Muscle of leg (tissue), 3 donors: ENCODE measurements at regions not wholly inside any gene's neighbourhood (a gene's known extent, or its start where the extent isn't known, plus 50 kb on each side); places are given as distances from the start of the nearest gene placed in this dataset.

Source experiments
- DNase-seq: peaks from one replicate; pipeline ENCODE4 v3.0.0; 2013
- H3K27ac ChIP-seq: one replicate; pipeline ENCODE4 v1.5.1; 2013; ENCODE audit warnings: mild to moderate bottlenecking, low read length, control low read depth
- H3K27me3 ChIP-seq: one replicate; pipeline ENCODE4 v1.6.1; 2013; ENCODE audit warnings: low read length; ENCODE audit not compliant: control insufficient read depth, insufficient read depth
- H3K36me3 ChIP-seq: one replicate; pipeline ENCODE4 v1.6.1; 2013; ENCODE audit warnings: low read length; ENCODE audit not compliant: control insufficient read depth, insufficient read depth
- H3K4me1 ChIP-seq: one replicate; pipeline ENCODE4 v1.6.1; 2013; ENCODE audit warnings: low read length; ENCODE audit not compliant: control insufficient read depth, insufficient read depth
- H3K4me3 ChIP-seq: one replicate; pipeline ENCODE4 v1.5.1; 2013; ENCODE audit warnings: low read length, control low read depth
- H3K9me3 ChIP-seq: replicated peaks from 2 replicates; pipeline ENCODE4 v1.6.1; 2013; ENCODE audit warnings: low read depth, low read length; ENCODE audit not compliant: control insufficient read depth
- WGBS: methylation state at CpG from one replicate; pipeline ENCODE4 v1.1.5; 2013; ENCODE audit warnings: missing lambda C conversion rate; ENCODE audit not compliant: insufficient coverage; 5-methylcytosine and 5-hydroxymethylcytosine counted together

- Histone ChIP-seq H3K4me1 (no peaks in the 10 kb centered on the region), H3K9me3 (no peaks in the 10 kb centered on the region), H3K4me3 (no peak overlapping the region), H3K27ac (no peak overlapping the region), H3K36me3 (no peaks in the 10 kb centered on the region), H3K27me3 (no peaks in the 10 kb centered on the region)
- no CpG with 5 or more reads among the region's 2 CpGs for WGBS
- no peak for DNase-seq
Measured at GRCh38 chr13:70729369-70729768, 621.1 kb upstream of the KLHL1 start.

GRCh38 chr13:70723732-70724131 lies 615.5 kb upstream of the KLHL1 start:
- DNase-seq, result peak; percentile 54
- H3K4me3 ChIP-seq, result no peak overlapping the region
- no peaks in the 10 kb centered on the region for H3K4me1 ChIP-seq
- H3K27me3 ChIP-seq, result no peaks in the 10 kb centered on the region
- H3K27ac ChIP-seq, result no peak overlapping the region
- H3K9me3 ChIP-seq, result no peaks in the 10 kb centered on the region
- WGBS, result no CpG with 5 or more reads among the region's 1 CpG
- H3K36me3 ChIP-seq, result no peaks in the 10 kb centered on the region

- no peaks in the 10 kb centered on the region for H3K4me1 ChIP-seq
- H3K9me3 ChIP-seq, result no peaks in the 10 kb centered on the region
- no peaks in the 10 kb centered on the region for H3K36me3 ChIP-seq
- no CpG with 5 or more reads among the region's 1 CpG for whole genome bisulfite sequencing
- DNase-seq, result peak; percentile 66
- no peak overlapping the region for H3K27ac ChIP-seq
- no peaks in the 10 kb centered on the region for H3K27me3 ChIP-seq
- H3K4me3 ChIP-seq, result no peak overlapping the region
Measured at GRCh38 chr13:70720386-70720785, 612.1 kb upstream of the KLHL1 start.

GRCh38 chr13:70714993-70715392 lies 606.7 kb upstream of the KLHL1 start:
- H3K27me3 ChIP-seq, result no peaks in the 10 kb centered on the region
- peaks cover 3% of the 10 kb centered on the region for H3K9me3 ChIP-seq
- H3K4me3 ChIP-seq, result no peak overlapping the region
- WGBS, result no CpG with 5 or more reads among the region's 1 CpG
- no peak for DNase-seq
- H3K36me3 ChIP-seq, result no peaks in the 10 kb centered on the region
- H3K27ac ChIP-seq, result no peak overlapping the region
- no peaks in the 10 kb centered on the region for H3K4me1 ChIP-seq

GRCh38 chr13:70708775-70709174 lies 600.5 kb upstream of the KLHL1 start:
- Histone ChIP-seq H3K27me3 (no peaks in the 10 kb centered on the region), H3K36me3 (no peaks in the 10 kb centered on the region), H3K4me3 (no peak overlapping the region), H3K4me1 (no peaks in the 10 kb centered on the region), H3K27ac (peak overlapping the region; percentile 32), H3K9me3 (peaks cover 3% of the 10 kb centered on the region)
- peak; percentile 79 for DNase-seq

GRCh38 chr13:70703755-70704154 lies 595.5 kb upstream of the KLHL1 start:
- Histone ChIP-seq H3K27me3 (no peaks in the 10 kb centered on the region), H3K9me3 (no peaks in the 10 kb centered on the region), H3K27ac (no peak overlapping the region), H3K4me1 (no peaks in the 10 kb centered on the region), H3K4me3 (no peak overlapping the region), H3K36me3 (no peaks in the 10 kb centered on the region)
- no peak for DNase-seq
- 64% methylated on average over 4 of the region's 4 CpGs for WGBS

- no peak overlapping the region for H3K4me3 ChIP-seq
- WGBS, result no CpG with 5 or more reads among the region's 3 CpGs
- no peaks in the 10 kb centered on the region for H3K4me1 ChIP-seq
- H3K27ac ChIP-seq, result no peak overlapping the region
- H3K9me3 ChIP-seq, result no peaks in the 10 kb centered on the region
- H3K36me3 ChIP-seq, result no peaks in the 10 kb centered on the region
- peak; percentile 82 for DNase-seq
- no peaks in the 10 kb centered on the region for H3K27me3 ChIP-seq
Measured at GRCh38 chr13:70694996-70695715, 586.9 kb upstream of the KLHL1 start.

GRCh38 chr13:70668983-70669382 lies 560.7 kb upstream of the KLHL1 start:
- Histone ChIP-seq H3K27me3 (no peaks in the 10 kb centered on the region), H3K27ac (no peak overlapping the region), H3K9me3 (no peaks in the 10 kb centered on the region), H3K4me1 (no peaks in the 10 kb centered on the region), H3K36me3 (no peaks in the 10 kb centered on the region), H3K4me3 (no peak overlapping the region)
- DNase-seq, result no peak

GRCh38 chr13:70668293-70668692 lies 560.0 kb upstream of the KLHL1 start:
- WGBS, result 70% methylated on average over 1 of the region's 1 CpG
- Histone ChIP-seq H3K36me3 (no peaks in the 10 kb centered on the region), H3K4me1 (no peaks in the 10 kb centered on the region), H3K27ac (no peak overlapping the region), H3K9me3 (no peaks in the 10 kb centered on the region), H3K27me3 (no peaks in the 10 kb centered on the region), H3K4me3 (no peak overlapping the region)
- DNase-seq, result no peak

- Histone ChIP-seq H3K36me3 (no peaks in the 10 kb centered on the region), H3K27me3 (no peaks in the 10 kb centered on the region), H3K4me1 (no peaks in the 10 kb centered on the region), H3K27ac (no peak overlapping the region), H3K4me3 (no peak overlapping the region), H3K9me3 (no peaks in the 10 kb centered on the region)
- no peak for DNase-seq
- WGBS, result no CpG with 5 or more reads among the region's 1 CpG
Measured at GRCh38 chr13:70666883-70667556, 558.8 kb upstream of the KLHL1 start.
